Epidermal melanocyte (primary cell): ENCODE measurements at regions not wholly inside any gene's neighbourhood (a gene's known extent, or its start where the extent isn't known, plus 50 kb on each side); places are given as distances from the start of the nearest gene placed in this dataset.

ENCODE experiments used
- DNase-seq: peaks from one replicate; pipeline ENCODE4 v3.0.0; 2011; ENCODE audit warnings: low spot score; ENCODE audit not compliant: insufficient read length

GRCh38 chr13:34593658-34594057, 348.4 kb upstream of the NBEA start:
- DNase-seq = no peak

GRCh38 chr13:34594507-34594906, 347.6 kb upstream of the NBEA start:
- DNase-seq = no peak

DNA sequence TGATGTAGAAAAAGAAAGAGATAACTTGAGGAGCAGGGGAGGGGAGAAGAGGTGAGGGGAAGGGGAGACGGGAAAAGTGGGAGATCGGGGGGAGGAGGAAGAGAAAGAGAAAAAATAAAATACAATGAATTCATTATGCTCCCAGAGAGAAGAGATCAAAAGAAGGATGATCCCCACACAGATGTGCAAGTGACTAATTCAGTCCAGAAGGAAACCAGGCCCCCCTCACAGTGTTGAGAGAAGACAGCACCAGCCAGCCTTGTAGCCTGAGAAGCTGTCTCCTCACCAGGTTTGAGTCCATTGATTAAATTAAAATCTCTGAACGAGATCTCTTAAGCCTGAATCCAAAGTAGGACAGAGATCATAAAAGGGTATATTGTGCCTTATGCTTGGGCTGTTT, 333.7 kb upstream of the NBEA start:
- no peak for DNase-seq

- DNase-seq = no peak
Measured at GRCh38 chr13:34611671-34612070, 330.4 kb upstream of the NBEA start.

DNA sequence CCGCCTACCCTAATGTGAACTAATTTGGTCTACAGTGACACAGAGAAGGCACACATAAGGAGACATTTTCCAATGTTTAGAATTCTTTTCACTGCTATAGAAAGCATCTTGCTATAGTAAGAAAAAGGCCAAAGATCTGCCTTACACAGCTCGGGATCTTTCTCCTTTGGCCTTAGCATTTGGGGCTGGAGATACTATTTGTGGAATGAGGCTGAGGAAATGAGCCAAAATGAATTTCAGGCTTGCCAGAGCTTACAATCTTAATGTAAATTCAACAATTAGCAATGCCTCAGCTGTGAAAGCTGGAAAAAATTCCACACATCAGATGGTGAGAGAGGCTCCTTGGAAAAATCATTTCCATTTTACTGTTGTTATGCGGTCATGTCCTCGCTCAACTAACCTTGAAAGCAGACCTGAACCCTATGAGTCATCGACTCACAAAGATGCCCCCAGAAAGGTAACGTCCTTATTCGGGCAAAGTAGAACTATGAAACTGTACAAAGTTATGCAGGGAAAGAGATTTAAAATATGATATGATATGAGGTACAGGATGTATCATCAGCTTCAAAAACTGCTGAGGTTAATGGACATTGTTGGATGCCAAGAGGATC, 324.5 kb upstream of the NBEA start:
- DNase-seq = no peak

DNA sequence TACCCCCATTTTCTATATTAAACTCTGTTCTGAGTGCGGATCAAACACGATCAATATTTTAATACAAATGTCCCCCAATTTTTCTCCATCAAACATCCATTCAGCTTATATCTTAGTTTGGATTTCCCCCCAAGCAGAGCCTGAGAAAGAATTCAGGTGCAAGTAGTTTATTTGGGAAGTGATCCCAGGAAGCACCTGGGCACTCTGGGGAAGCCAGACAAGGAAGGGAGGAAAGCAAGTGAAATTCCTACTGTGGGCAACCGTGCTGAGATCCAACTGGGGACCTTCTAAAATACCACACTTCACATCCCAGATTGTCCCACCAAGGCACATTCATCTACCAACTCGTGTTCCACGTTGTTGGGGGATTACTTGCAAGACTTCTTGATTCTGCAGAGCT, 323.4 kb upstream of the NBEA start:
- DNase-seq = no peak

DNA sequence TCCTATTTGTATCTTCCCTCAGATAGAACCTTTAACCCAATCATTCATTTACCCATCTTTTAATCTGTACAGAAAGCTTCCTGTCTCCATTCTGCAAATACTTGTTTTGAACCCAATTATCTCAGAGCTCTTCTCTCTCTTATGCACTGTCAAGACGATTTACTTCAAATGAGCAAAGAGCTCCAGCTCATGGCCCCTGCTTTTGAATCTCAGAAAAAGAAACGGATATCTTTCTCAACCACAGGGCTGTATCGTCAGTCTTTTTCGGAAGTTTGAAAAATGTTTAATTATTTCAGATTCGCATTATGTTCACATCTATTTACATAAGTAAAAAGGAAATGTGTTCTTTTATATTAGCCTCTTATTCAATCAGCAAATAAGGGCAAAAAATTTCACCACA, 322.7 kb upstream of the NBEA start:
- DNase-seq = no peak

GRCh38 chr13:34620074-34620850, 321.8 kb upstream of the NBEA start:
- DNase-seq = no peak

GRCh38 chr13:34620862-34621261, 321.2 kb upstream of the NBEA start:
- no peak for DNase-seq

DNA sequence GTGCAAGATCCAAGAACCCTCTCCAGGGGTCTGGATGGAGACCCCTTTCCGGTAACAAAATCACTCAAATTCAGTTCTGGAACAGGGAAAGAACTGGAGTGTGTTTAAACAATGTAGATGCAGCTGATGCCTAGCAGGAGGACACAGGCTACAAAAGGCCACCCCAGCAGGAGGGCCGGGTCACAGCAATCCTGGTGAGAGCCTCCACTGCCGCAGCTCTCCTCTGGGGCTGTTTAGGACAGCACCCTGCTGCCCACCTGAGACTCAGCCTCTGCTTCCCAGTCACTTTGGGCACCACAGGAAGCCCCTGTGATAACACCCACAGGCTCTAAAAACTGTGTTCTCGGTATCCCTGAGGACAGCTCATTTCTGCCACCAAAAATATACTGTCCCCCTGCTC, 318.7 kb upstream of the NBEA start:
- no peak for DNase-seq

DNA sequence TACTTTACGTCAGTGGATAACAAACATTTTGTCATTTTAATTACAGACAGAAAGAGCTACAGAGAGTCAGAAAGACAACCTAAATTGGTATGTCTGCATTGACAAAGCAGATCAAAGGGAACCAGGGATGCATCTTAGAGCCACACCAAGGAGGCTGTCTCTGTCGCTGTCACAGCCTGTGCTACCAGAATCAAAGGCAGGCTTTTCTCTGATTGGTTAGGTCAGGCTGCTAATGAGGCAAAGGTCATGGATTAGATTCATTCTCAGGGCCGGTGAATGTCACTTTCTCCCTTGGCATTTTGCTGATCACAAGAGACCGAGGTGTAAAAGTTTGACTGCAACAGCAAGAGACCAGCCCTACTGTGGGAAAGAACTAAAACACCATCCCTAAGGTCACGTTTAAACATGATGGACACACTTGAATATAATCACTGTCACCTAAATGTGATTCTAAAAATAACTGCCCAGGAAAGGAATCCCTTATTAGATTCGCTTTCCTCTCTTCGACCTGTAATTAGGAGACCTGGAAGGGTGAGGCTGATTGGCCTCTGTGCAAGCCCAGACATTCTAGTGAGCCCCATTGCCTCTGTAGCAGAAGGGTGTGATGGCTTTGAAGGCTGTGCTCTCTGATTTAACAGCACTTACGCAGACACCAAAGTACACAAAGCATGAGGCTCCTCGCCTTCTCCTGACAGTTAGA, 314.4 kb upstream of the NBEA start:
- no peak for DNase-seq

DNA sequence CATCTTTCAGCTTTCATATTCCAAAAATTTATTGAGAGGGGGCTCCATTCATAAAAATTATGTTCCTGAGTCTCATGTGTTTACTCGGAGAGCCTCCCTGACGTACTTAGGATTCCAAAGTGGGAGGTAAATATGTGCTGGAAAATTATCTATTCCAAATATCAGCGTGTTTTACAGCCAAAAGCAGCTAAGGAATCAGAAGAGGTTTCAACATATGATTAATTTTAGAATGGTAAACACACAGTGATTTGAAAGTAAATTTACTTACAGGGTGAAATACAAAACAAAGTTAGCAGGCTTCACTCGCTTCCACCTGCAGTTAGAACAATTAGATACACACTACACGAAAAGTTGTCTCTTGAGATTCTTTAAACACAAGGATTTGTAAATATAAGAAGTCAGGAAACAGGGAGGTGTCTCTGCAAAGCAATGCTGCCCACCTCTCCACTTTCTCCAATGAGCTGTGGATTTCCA, 313.8 kb upstream of the NBEA start:
- no peak for DNase-seq

DNA sequence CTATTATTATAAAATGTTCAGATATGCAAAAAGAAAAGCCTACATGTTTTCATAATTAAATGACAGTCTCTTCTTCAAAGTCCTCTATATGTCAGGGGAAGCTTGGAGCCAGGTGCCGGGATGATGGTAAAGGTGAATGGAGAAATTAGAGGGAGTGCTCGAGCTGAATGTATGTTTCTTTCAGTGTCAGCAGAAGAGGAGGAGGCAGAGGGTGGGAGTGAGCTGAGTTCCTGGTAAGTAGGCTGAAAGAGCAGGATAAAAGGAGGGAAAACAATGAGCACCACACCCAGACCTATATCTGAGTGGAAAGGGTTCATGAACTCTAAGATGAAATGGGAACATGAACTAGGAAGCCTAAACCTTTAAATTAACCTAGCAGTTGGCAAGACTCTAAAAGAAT, 307.6 kb upstream of the NBEA start:
- DNase-seq = no peak

GRCh38 chr13:34637138-34637537, 304.9 kb upstream of the NBEA start:
- DNase-seq = no peak

DNA sequence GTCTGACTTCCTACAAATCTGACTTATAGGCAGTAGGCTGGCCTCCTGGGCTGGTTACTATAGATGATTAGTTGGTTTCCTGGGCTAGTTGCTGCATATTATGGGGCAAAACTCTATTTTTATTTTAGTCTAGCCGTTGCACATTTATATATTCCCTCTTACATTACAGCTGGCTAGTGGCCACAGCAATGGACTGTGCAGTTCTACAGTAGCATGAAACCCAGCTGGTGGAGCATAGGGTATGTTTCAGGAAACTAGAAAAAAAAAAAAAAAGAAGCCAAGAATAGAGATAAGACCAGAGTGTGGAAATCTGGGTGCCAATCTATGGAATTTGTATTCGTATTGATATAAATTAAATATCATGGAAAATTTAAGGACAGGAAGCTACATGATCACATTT, 304.4 kb upstream of the NBEA start:
- no peak for DNase-seq

GRCh38 chr13:34638897-34639296, 303.2 kb upstream of the NBEA start:
- no peak for DNase-seq

DNA sequence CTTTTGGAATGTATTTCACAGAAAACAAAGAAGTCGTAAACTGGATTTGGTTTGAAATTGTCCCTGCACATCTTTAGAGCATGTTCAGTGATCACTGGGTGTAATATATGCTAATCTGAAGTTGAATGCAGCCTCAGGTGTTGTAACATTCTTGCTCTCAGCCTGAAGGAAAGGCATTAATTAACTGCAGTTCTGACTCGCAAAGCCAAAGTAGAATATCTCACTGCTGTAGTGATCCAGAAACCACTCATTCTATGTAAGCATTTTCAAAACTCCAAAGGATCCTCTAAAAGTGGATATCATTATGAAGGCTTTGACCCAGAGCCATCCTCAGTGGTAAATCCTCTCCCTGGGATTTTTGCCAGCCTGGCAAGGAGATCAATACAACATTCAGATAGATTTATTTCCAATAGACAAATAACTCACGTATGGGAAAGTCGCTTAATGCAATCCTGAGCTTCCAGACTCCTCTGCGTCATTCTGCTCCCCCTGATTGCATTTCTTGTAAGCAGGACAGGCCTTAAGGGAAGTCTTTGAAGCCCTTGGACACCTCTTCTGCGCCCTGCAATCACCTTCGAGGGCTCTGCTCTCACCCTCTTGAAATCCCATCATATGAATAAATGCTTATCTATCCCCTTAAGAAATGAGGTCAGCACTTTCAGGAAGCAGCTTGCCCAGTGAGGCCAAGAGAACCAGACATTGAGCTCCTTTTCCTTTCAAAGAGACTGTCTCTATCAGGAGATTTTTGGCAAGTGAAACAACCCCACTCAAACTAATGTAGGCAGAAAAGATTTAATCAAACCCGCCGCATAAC, 301.7 kb upstream of the NBEA start:
- DNase-seq = no peak

DNA sequence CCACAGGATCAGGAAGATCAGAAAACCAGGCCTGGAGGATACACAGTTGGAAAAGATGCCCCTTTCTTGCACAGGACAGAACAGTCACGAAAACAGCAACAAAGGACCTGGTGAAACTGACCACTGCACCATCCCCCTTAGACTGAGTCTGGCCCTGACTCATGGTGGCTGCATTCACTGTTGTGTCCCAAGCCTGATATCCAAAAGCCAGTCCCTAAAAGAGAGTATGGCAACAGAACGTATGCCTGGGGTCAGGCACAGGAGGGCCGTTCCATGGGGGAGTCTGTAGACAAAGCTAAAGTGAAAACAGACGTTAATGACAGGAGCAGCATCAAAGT, 301.1 kb upstream of the NBEA start:
- DNase-seq = no peak

DNA sequence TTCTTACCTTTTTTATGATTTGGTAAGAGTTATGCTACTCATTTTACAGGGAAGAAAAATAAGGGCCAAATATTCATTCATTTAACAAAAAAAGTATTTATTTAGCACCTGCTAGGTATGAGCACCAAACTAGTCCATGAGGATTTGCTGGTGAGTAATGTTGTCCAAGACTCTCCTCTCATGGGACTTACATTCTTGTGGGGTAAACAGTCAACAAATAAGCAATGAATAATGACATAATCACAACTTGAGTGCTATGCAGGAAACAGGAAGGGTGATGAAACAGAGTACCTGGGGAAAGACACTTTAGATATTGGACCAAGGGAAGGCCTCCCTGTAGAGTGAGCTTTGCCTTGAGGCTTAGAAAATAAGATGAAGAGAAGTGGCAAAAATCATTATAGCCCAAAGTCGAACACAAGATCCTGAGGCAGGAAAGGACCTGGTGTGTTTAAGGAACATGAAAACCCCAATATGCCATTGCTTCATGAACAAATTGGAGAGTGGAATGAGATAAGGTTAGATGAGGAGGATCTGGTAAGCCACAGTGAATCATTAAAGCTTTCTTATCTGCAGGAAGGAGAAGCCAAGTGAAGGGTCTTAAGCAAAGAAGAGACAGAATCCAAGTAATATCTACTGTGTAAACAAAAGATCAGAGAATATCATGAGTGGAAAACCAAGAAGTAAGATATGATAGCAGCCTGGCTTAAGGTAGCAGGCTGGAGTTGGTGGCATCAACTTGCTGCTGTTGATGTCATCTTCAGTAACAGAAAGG, 294.5 kb upstream of the NBEA start:
- DNase-seq = no peak

GRCh38 chr13:34654203-34654602, 287.9 kb upstream of the NBEA start:
- DNase-seq = no peak

DNA sequence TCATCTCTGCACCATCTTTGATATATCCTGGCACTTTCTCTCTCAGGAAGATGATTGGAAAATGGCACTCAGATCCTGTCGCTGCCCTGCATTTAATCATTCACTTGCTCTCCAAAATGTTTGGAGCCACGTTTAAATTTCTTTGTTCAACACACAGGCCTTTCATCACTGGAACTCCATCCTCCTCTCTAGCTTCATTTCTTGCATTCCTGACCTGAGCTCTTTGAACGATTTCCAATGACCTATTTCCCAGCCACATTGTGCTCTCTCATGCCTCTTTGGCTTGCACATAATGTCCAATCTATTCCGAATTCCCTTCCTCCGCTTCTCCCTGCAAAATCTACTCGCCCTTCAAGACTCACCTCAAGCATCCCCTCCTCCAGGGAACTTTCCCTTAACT, 287.4 kb upstream of the NBEA start:
- DNase-seq = no peak
